CD4-positive, alpha-beta T cell treated with Interleukin-15 for 4 hours (primary cell): ENCODE measurements at regions not wholly inside any gene's neighbourhood (a gene's known extent, or its start where the extent isn't known, plus 50 kb on each side); places are given as distances from the start of the nearest gene placed in this dataset.

Experiments
- DNase-seq: peaks from one replicate; pipeline ENCODE4 v3.0.0-alpha.2; 2020; ENCODE audit warnings: low spot score

GRCh38 chr4:15340902-15341732, 86.7 kb upstream of the C1QTNF7 start:
- no peak for DNase-seq

DNA sequence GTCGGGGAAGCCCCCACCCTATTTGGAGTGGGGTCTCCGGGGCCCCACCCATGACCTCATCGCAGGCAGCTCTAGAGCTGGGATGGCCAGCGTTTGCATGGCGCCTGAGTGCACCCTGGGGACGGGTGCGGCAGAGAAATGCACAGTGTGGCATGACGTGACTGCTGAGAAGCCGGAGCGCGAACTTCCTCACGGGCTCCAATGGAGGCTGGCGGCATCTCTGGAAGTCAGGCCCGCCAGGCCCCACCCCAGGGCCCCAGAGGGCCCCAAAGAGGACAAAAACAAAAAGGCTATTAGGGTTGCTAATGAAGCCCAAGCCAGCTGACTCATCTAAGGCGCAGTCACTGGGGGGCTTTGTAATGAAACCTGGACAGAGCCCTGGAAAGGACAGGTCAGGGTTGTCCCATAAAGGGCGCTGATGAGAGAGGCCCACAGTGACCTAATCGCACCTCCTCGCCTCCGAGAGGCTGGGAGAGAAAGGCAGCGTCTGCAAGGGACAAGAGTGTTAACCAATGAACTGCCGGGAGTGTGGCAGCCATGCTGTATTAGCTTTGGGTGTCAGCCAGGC, 86.0 kb upstream of the C1QTNF7 start:
- no peak for DNase-seq

GRCh38 chr4:15343000-15343399, 84.8 kb upstream of the C1QTNF7 start:
- DNase-seq = no peak

DNA sequence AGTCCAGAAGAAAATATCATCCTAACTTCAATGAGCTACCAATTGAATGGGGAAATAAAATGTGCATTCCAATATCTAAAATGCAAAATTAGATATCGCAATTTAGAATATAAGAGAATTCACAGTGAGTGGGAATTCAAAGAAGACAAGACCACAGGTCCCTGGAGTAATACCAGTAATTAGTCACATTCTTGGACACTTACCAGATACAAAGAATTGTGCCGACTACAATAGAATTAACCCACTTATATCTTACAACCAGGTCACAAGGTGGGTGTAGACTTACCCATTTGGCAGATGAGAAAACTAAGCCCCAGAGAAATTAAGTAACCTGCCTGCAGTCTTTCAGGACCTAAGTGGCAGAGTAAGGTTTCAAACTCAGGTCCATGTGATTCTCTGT, 84.3 kb upstream of the C1QTNF7 start:
- DNase-seq = no peak

DNA sequence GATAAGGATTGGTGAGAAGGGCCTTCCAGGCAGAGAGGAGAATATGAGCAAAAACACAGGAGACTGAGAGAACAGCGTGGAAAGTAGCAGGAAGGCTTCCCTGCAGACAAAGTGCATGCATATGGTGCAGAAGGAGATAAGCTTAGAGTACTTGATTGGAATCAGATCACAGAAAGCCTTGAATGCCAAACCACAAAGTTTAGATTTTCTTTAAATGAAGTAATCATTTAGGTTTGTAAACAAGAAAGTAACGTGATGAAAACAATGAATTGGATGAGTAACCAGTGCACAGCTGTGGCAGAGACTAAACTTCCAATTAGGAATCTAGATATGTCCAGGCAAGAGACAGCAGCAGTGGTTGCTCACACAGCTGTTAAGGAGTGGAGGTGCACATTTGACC, 83.8 kb upstream of the C1QTNF7 start:
- DNase-seq = no peak

DNA sequence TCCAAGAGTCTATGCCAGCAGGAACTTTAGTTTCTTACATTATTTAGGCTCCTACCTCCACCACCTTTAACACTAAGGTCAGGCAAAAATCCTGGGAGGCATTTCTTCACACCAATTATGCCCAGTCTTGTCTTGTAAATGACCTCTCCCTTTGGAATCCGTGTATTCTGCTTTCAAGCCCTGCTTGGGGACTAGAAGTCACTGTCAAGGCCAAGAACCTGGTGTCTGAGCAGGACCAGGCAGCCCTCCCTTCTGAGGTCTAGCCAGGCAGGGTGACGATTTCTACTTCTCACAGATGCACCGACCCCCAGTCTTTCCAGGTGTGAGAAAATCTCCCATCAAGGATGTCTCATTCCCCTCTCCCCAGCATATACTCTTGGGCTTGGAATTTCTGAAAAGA, 82.7 kb upstream of the C1QTNF7 start:
- DNase-seq = no peak

DNA sequence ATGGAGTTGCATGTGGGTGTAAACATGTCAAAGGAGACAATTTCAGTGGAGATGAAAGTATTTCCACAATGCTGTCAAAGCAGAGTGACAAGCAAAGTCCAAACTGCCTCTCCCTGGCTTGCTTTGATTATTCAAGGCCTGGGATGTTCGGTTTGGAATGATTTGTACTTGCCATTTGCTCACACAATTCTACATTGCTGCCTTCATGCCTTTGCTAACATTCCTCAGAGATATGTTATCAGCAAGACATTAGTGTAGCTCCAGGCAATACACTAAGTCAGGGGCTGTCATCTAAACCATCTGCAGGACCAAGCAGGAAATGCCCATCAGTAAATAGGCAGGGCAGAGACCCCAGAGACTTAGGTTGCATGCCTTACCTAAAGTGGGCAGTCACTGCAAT, 79.6 kb upstream of the C1QTNF7 start:
- DNase-seq = no peak

DNA sequence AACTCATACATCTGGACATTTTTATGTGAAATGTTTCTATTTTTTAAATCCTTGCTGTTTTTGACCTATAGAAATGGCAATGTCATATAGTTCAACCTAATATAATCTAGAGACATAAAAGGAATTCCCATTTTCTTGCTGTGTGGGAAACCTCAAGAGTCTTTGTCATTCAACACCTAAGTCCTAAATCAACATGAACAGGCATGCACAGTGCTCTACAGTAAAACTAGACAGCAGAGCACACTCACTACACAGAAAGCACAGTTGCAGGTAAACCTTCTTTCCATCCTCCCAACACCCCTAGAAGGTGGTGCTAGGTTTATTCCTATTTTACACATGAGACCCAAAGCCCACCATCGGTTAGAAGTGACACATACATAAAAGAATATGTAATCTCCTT, 79.1 kb upstream of the C1QTNF7 start:
- DNase-seq = no peak

GRCh38 chr4:15349531-15349935, 78.3 kb upstream of the C1QTNF7 start:
- DNase-seq = no peak

DNA sequence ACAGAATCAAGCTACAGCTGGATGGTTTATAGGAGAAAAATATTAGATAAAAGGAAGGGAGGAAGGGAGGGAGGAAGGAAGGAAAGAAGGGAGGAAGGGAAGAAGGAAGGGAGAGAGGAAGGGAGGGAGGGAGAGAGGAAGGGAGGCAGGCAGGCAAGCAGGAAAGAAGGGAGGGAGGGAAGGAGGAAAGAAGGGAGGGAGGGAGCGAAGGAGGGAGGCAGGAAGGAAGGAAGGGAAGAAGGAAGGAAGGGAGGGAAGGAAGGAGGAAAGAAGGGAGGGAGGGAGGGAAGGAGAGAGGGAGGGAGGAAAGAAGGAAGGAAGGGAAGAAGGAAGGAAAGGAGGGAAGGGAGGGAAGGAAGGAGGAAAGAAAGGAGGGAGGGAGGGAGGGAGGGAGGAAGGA, 77.9 kb upstream of the C1QTNF7 start:
- DNase-seq = no peak

DNA sequence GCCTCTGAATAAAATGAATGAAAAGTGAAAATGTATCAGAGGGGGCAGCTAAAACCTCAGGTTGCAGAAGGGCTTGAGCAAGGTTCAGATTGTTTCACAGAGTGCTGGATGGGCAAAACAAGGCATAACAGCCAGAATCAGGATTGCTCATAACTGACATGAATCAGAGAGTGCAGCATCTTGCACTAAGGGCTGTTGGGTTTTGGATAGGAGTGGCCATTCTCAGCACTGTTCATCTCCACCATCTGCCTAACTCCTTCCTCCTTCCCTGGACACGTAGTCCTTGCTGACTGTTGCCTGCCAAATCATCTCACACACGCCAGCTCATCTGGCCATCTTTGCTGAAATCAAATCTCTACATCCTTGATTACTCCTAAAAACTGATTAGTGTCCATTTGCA, 75.3 kb upstream of the C1QTNF7 start:
- no peak for DNase-seq

- DNase-seq = no peak
Observed at GRCh38 chr4:15353207-15353606, 74.6 kb upstream of the C1QTNF7 start.

DNA sequence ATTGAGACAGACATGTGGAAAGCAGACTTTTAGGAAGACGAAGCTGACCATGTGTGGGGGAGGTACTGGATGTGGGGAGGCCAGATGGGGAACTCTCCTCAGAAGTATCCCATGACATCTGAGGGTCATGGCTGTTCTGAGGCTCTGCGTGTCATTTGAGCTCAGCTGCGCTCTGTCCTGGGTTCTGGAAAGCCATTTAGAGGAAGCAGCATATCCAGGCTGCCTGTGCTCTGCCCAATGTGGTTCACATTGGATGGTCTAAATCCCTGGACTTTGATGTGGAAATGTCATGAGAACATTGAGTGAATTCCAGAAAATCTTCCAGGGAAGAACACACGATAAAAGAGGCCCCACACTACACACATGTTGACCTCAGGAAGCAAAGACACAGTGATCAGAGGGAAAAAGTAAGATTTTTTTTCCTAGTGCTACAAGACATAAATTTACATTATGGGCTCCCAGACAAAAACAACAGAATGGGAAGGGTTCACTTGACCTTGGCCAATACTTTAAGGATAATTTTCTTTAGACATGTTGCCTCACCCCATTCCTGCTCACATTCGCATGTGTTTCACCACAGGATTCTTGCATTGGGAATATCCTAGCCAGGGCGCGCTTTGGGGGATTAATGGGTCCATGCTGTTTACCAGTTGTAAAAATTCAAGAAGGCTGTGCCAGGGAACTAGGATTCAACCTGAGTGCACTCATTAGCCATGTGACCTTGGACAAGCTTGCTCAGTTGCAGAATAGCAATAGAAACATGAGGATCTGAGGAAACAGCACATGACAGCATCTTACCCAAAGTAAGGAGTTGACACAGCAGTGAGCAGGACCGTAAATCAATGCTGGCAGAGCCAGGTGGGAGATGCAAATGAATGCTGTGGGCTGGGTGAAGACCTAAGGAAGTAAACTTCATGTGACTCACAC, 73.2 kb upstream of the C1QTNF7 start:
- no peak for DNase-seq

DNA sequence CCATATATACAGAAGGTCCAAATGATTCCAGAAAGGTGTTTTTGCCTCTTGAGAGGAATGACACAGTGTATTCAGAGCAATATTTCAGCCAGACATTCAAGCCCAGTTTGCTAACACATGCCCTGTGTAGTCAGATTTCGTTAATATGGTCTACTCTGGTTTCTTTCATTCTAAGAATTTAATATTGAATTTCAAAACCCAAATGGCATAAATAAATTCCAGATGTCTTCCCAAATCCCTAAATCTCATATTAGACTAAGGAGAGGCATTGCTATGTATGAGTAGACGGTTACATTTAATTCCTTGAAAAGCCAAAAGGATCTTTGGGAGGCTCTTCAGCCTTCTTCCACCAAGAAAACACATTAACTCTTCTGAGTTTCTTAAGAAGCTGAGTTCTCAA, 66.3 kb upstream of the C1QTNF7 start:
- DNase-seq = no peak

DNA sequence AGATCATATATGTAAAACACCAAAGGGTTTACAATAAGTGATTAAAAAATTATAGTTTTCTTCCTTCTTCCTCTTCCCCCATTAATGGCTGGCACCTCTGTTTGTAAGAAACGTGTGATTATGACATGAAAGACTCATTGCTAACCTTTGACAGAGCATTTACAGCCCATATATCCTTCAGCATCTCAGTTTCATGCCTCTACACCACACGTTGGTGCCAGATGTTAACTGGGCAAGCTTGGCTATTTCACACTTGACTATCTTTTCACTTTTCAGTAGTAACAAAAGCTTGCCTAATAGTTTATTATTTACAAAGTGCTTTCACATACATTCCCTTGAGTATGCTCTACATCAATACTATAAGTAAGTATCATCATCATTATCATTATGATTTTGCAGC, 65.3 kb upstream of the C1QTNF7 start:
- no peak for DNase-seq

DNA sequence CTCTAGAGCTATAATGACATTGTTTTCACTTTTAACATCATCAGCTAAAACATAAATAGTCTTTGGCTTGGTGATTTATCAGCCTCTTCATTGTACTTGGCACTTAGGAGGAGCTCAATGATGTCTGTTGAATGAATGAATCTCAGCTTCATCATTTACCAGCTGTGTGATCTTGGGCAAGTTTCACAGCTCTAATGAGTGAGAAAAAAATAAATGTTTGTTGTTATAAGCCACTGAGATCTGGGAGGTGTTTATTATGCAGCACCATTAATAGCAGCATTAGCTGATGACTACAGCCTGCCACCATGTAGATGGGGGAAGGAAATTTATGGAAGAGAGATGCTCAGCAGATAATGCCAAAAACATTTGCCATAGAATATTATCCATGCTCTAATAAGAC, 63.6 kb upstream of the C1QTNF7 start:
- no peak for DNase-seq

- no peak for DNase-seq
Observed at GRCh38 chr4:15365641-15366040, 62.2 kb upstream of the C1QTNF7 start.

GRCh38 chr4:15366721-15367120, 61.1 kb upstream of the C1QTNF7 start:
- DNase-seq = no peak

DNA sequence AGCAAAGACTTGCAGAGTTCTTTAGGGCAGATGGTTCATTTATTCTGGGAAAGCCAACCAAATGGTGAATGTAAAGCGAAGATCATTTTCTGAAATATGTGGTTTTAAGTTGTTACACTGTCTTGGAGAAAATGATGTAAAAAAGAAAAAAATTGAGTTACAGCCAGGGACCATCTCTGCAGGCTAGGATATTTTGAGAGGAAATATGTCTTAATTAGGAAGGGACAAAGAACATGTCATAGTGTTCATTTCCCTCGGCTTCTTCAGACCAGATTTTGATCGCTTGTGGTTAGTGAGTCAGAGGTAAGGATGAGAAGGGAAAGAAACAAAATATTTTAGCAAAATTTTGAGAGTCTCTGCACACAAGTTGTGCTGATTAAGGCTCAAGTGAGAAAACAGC, 59.0 kb upstream of the C1QTNF7 start:
- no peak for DNase-seq

GRCh38 chr4:15370296-15370695, 57.5 kb upstream of the C1QTNF7 start:
- DNase-seq = no peak

GRCh38 chr4:15373363-15373762, 54.5 kb upstream of the C1QTNF7 start:
- no peak for DNase-seq

- DNase-seq = no peak
Observed at GRCh38 chr4:15374656-15375055, 53.2 kb upstream of the C1QTNF7 start.

- DNase-seq = no peak
Observed at GRCh38 chr4:15375667-15376066, 52.2 kb upstream of the C1QTNF7 start.
